ENCODE measurements at regions not wholly inside any gene's neighbourhood (a gene's known extent, or its start where the extent isn't known, plus 50 kb on each side); places are given as distances from the start of the nearest gene placed in this dataset.
A peak's percentile ranks its signal among the peaks of the same experiment; 100 is the strongest.

- DNase-seq = peak; percentile 38
- no peaks in the 10 kb centered on the region for H3K4me1 ChIP-seq (ENCODE audit: control insufficient read depth, insufficient read depth, low read length)
- Mint-ChIP-seq H3K9me3 (no peaks in the 10 kb centered on the region), H3K4me3 (no peak overlapping the region), H3K27ac (no peak overlapping the region), H3K4me1 (no peaks in the 10 kb centered on the region), H3K36me3 (ENCODE audit: low read depth) (peaks cover 30% of the 10 kb centered on the region), H3K27me3 (ENCODE audit: insufficient read depth) (peaks cover 3% of the 10 kb centered on the region)
- no peak overlapping the region for H3K4me3 ChIP-seq (ENCODE audit: low read length)
- TF ChIP-seq CTCF (conservative IDR thresholded peaks at IDR 0.05) = no peak
- WGBS, 2 experiments (ENCODE audit: insufficient coverage in 1 of 2, insufficient read length in 1 of 2) = 95 to 96% methylated on average over 33 to 74 of the region's 74 CpGs
- no peak overlapping the region for H3K9ac ChIP-seq (ENCODE audit: extremely low read depth, low read length, poor library complexity, severe bottlenecking)
- no peaks in the 10 kb centered on the region for H3K27me3 ChIP-seq (ENCODE audit: control insufficient read depth, insufficient read depth, low read length, poor library complexity, severe bottlenecking)
- H3K9me3 ChIP-seq (ENCODE audit: control insufficient read depth, low read length) = no peaks in the 10 kb centered on the region
- H3K36me3 ChIP-seq (ENCODE audit: control insufficient read depth, insufficient read depth, low read length) = peaks cover 6% of the 10 kb centered on the region
- no peak overlapping the region for H3K27ac ChIP-seq (ENCODE audit: low read depth, low read length)
Observed at GRCh38 chr2:120988700-120989511, 253.2 kb downstream of the GLI2 start.

- no peak overlapping the region for H3K27ac ChIP-seq (ENCODE audit: low read depth, low read length)
- no peak overlapping the region for H3K9ac ChIP-seq (ENCODE audit: extremely low read depth, low read length, poor library complexity, severe bottlenecking)
- no peak for TF ChIP-seq CTCF (conservative IDR thresholded peaks at IDR 0.05)
- H3K4me3 ChIP-seq (ENCODE audit: low read length) = no peak overlapping the region
- H3K27me3 ChIP-seq (ENCODE audit: control insufficient read depth, insufficient read depth, low read length, poor library complexity, severe bottlenecking) = peaks cover under 1% of the 10 kb centered on the region
- 92 to 100% methylated on average over 11 to 26 of the region's 26 CpGs for WGBS, 2 experiments (ENCODE audit: insufficient coverage in 1 of 2, insufficient read length in 1 of 2)
- no peaks in the 10 kb centered on the region for H3K4me1 Mint-ChIP-seq
- peaks cover 6% of the 10 kb centered on the region for H3K36me3 ChIP-seq (ENCODE audit: control insufficient read depth, insufficient read depth, low read length)
- no peaks in the 10 kb centered on the region for H3K9me3 Mint-ChIP-seq
- no peak overlapping the region for H3K4me3 Mint-ChIP-seq
- DNase-seq = peak; percentile 31
- H3K36me3 Mint-ChIP-seq (ENCODE audit: low read depth) = peaks cover 29% of the 10 kb centered on the region
- no peak overlapping the region for H3K27ac Mint-ChIP-seq
- H3K4me1 ChIP-seq (ENCODE audit: control insufficient read depth, insufficient read depth, low read length) = no peaks in the 10 kb centered on the region
- H3K27me3 Mint-ChIP-seq (ENCODE audit: insufficient read depth) = peaks cover 3% of the 10 kb centered on the region
- no peaks in the 10 kb centered on the region for H3K9me3 ChIP-seq (ENCODE audit: control insufficient read depth, low read length)
Observed at GRCh38 chr2:120989512-120990441, 254.1 kb downstream of the GLI2 start.

GRCh38 chr2:120990451-120990871 lies 254.8 kb downstream of the GLI2 start:
- 97 to 99% methylated on average over 7 to 15 of the region's 15 CpGs for WGBS, 2 experiments (ENCODE audit: insufficient coverage in 1 of 2, insufficient read length in 1 of 2)
- Histone ChIP-seq H3K9me3 (ENCODE audit: control insufficient read depth, low read length) (no peaks in the 10 kb centered on the region), H3K27me3 (ENCODE audit: control insufficient read depth, insufficient read depth, low read length, poor library complexity, severe bottlenecking) (peaks cover 7% of the 10 kb centered on the region), H3K4me1 (ENCODE audit: control insufficient read depth, insufficient read depth, low read length) (no peaks in the 10 kb centered on the region), H3K9ac (ENCODE audit: extremely low read depth, low read length, poor library complexity, severe bottlenecking) (no peak overlapping the region), H3K36me3 (ENCODE audit: control insufficient read depth, insufficient read depth, low read length) (peaks cover 6% of the 10 kb centered on the region), H3K27ac (ENCODE audit: low read depth, low read length) (no peak overlapping the region), H3K4me3 (ENCODE audit: low read length) (no peak overlapping the region)
- Mint-ChIP-seq H3K4me3 (no peak overlapping the region), H3K4me1 (no peaks in the 10 kb centered on the region), H3K9me3 (no peaks in the 10 kb centered on the region), H3K36me3 (ENCODE audit: low read depth) (peaks cover 24% of the 10 kb centered on the region), H3K27me3 (ENCODE audit: insufficient read depth) (peaks cover 7% of the 10 kb centered on the region), H3K27ac (no peak overlapping the region)
- TF ChIP-seq CTCF (conservative IDR thresholded peaks at IDR 0.05) = no peak
- peak; percentile 25 for DNase-seq
